ENCODE measurements at regions not wholly inside any gene's neighbourhood (a gene's known extent, or its start where the extent isn't known, plus 50 kb on each side); places are given as distances from the start of the nearest gene placed in this dataset.

DNA sequence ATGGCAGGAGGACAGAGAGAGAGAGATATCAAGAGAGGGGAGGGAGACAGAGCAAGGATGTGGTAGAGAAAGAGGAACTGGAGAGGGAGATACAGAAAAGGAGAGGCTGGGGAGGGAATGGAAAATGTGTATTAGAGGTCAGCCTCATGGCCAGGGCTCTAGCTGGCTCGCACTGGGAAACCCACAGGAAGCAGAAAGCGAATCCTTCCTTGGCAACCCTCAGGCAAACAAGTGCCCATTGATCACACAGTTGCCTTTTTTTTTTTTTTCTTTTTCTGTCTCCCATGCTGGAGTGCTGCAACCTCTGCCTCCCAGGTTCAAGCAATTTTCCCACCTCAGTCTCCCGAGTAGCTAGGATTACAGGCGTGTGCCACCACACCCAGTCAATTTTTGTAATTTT, 391.2 kb downstream of the TYW1 start:
- no peak overlapping the region for H3K23ac ChIP-seq (ENCODE audit: low read depth, low read length)
- intact Hi-C loops (cut with micrococcal nuclease) (no loop called here), dilution Hi-C loops (cut with HindIII; ENCODE audit: low sequenced_read_pairs, unreplicated experiment) (no loop called here), in situ Hi-C loops (cut with MboI; ENCODE audit: low sequenced_read_pairs) (no loop called here)
- H2AK5ac ChIP-seq (ENCODE audit: low read depth, low read length) = no peak overlapping the region
- H2BK5ac ChIP-seq (ENCODE audit: low read depth, low read length, poor library complexity, severe bottlenecking) = no peak overlapping the region
- H3K4me2 ChIP-seq (ENCODE audit: low read depth, low read length) = no peak overlapping the region
- H2AFZ ChIP-seq (replicated peaks; ENCODE audit: low read length, poor library complexity) = no peak overlapping the region
- no peak overlapping the region for H3K14ac ChIP-seq (replicated peaks; ENCODE audit: low read depth, low read length)
- H3K4ac ChIP-seq (ENCODE audit: low read depth, low read length) = no peak overlapping the region
- no peak for DNase-seq
- H2BK120ac ChIP-seq (ENCODE audit: low read depth, low read length) = no peak overlapping the region
- no peaks in the 10 kb centered on the region for H3K9me3 ChIP-seq (ENCODE audit: control insufficient read depth, insufficient read depth, low read length)
- no peak overlapping the region for H3K56ac ChIP-seq (ENCODE audit: extremely low read depth, insufficient read depth, low read length)
- ATAC-seq (ENCODE audit: low read depth) = no peak
- no peak overlapping the region for H2AK9ac ChIP-seq (replicated peaks; ENCODE audit: low read depth, low read length, poor library complexity)
- H3K9me1 ChIP-seq (ENCODE audit: insufficient read depth, low read length) = no peaks in the 10 kb centered on the region
- ChIA-PET POLR2A (ENCODE audit: unreplicated experiment) (no interaction called here), CTCF (no interaction called here)
- H4K5ac ChIP-seq (ENCODE audit: low read depth, low read length) = no peak overlapping the region
- no peak overlapping the region for H3K27ac ChIP-seq (ENCODE audit: insufficient read depth, low read length)
- no peaks in the 10 kb centered on the region for H3K36me3 ChIP-seq (ENCODE audit: control insufficient read depth, insufficient read depth, low read length)
- no peaks in the 10 kb centered on the region for H4K20me1 ChIP-seq (ENCODE audit: insufficient read depth, low read length)
- H2BK15ac ChIP-seq (ENCODE audit: low read depth, low read length) = no peak overlapping the region
- no peak overlapping the region for H3K4me3 ChIP-seq (ENCODE audit: insufficient read depth, low read depth, low read length)
- no peak overlapping the region for H4K91ac ChIP-seq (ENCODE audit: insufficient read depth, low read depth, low read length)
- no peaks in the 10 kb centered on the region for H3K4me1 ChIP-seq (ENCODE audit: control insufficient read depth, insufficient read depth, low read length)
- H4K8ac ChIP-seq (ENCODE audit: low read depth in 2 of 2, low read length in 2 of 2) = no peak overlapping the region
- no peak overlapping the region for H3K9ac ChIP-seq (ENCODE audit: low read depth, low read length)
- H2BK20ac ChIP-seq (ENCODE audit: low read depth, low read length) = no peak overlapping the region
- BruUV-seq (replicated peaks) = no TSS peak
- 71% methylated on average over 2 of the region's 4 CpGs; no CpG with 5 or more reads in 1 of the 2 experiments for WGBS, 2 experiments (ENCODE audit: extremely low coverage in 2 of 2, insufficient read length in 1 of 2)
- no peak for TF ChIP-seq MXI1 (IDR thresholded peaks at IDR 0.05; ENCODE audit: borderline replicate concordance, low read depth, low read length)
- TF ChIP-seq, protein P1, sequence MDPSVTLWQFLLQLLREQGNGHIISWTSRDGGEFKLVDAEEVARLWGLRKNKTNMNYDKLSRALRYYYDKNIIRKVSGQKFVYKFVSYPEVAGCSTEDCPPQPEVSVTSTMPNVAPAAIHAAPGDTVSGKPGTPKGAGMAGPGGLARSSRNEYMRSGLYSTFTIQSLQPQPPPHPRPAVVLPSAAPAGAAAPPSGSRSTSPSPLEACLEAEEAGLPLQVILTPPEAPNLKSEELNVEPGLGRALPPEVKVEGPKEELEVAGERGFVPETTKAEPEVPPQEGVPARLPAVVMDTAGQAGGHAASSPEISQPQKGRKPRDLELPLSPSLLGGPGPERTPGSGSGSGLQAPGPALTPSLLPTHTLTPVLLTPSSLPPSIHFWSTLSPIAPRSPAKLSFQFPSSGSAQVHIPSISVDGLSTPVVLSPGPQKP (IDR thresholded peaks at IDR 0.05; ENCODE audit: borderline replicate concordance, low read depth, low read length) = no peak
- TF ChIP-seq CHD1 (IDR thresholded peaks at IDR 0.05; ENCODE audit: low read depth, low read length) = no peak
- no peak for TF ChIP-seq MAFK (IDR thresholded peaks at IDR 0.05; ENCODE audit: low read depth, low read length)
- no peaks in the 10 kb centered on the region; the same call in 1 of the 2 replicates for H3K27me3 ChIP-seq (ENCODE audit: control insufficient read depth, insufficient read depth, low read length)
- H3K18ac ChIP-seq (ENCODE audit: low read depth, low read length) = no peak overlapping the region
- no peaks in the 10 kb centered on the region for H3K79me1 ChIP-seq (ENCODE audit: low read depth in 1 of 2, low read length in 2 of 2)

Measured in IMR-90 (cell line).